ENCODE measurements at regions not wholly inside any gene's neighbourhood (a gene's known extent, or its start where the extent isn't known, plus 50 kb on each side); places are given as distances from the start of the nearest gene placed in this dataset.
"Not testable (repeated sequence)": the region's sequence is repeated elsewhere in the genome, so short reads cannot be mapped to it uniquely, and the experiment has no call there.

DNA sequence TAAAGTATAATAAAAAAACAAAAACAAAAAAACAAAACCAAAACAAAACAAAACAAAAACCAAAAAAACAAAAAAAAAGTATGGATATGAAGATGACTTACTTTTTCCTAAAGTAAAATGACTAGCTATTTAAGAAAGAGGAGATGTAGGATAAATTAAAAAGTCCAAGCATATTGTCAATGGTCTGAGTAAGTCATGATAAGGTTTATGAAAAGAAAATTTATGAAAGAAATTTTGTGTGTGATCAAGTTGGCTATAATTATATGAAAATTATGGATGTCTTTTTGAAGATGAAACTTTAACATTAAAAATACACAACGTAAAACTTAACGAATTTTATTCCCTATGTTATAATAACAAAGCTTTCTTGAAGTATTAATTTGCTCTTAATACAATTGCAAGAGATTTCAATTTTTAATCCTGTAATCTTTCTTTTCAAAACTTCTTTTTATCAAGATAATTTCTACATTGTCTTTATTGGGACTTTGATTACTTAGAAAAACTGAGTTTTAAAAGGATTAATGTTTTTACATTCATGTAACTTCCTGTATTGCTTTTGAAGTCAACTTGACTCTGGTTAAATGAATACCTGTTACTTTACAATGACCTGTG lies 200.9 kb upstream of the IVNS1ABP start:
- Mint-ChIP-seq H3K4me3 (ENCODE audit: unreplicated experiment) (no peak overlapping the region), H3K4me1 (ENCODE audit: unreplicated experiment) (peaks cover 22% of the 10 kb centered on the region), H3K27me3 (ENCODE audit: unreplicated experiment) (no peaks in the 10 kb centered on the region), H3K9me3 (ENCODE audit: unreplicated experiment) (peaks cover 21% of the 10 kb centered on the region), H3K27ac (ENCODE audit: unreplicated experiment) (no peak overlapping the region), H3K36me3 (ENCODE audit: unreplicated experiment) (peaks cover 2% of the 10 kb centered on the region)
- TF ChIP-seq, protein P1, sequence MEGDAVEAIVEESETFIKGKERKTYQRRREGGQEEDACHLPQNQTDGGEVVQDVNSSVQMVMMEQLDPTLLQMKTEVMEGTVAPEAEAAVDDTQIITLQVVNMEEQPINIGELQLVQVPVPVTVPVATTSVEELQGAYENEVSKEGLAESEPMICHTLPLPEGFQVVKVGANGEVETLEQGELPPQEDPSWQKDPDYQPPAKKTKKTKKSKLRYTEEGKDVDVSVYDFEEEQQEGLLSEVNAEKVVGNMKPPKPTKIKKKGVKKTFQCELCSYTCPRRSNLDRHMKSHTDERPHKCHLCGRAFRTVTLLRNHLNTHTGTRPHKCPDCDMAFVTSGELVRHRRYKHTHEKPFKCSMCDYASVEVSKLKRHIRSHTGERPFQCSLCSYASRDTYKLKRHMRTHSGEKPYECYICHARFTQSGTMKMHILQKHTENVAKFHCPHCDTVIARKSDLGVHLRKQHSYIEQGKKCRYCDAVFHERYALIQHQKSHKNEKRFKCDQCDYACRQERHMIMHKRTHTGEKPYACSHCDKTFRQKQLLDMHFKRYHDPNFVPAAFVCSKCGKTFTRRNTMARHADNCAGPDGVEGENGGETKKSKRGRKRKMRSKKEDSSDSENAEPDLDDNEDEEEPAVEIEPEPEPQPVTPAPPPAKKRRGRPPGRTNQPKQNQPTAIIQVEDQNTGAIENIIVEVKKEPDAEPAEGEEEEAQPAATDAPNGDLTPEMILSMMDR (IDR thresholded peaks at IDR 0.05), result no peak
- DNase-seq (ENCODE audit: extremely low spot score, unreplicated experiment), result no peak

DNA sequence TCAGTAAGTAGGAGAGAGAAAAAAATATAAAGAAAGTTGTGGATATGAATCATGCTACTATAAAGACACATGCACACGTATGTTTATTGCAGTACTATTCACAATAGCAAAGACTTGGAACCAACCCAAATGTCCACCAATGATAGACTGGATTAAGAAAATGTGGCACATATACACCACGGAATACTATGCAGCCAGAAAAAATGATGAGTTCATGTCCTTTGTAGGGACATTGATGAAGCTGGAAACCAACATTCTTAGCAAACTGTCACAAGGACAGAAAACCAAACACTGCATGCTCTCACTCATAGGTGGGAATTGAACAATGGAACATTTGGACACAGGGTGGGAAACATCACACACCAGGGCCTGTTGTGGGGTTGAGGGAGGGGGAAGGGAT lies 200.3 kb upstream of the IVNS1ABP start:
- H3K36me3 Mint-ChIP-seq (ENCODE audit: unreplicated experiment); H3K27ac Mint-ChIP-seq (ENCODE audit: unreplicated experiment); H3K27me3 Mint-ChIP-seq (ENCODE audit: unreplicated experiment); H3K4me3 Mint-ChIP-seq (ENCODE audit: unreplicated experiment); DNase-seq (ENCODE audit: extremely low spot score, unreplicated experiment): not testable (repeated sequence)
- Mint-ChIP-seq H3K4me1 (ENCODE audit: unreplicated experiment) (peaks cover 22% of the 10 kb centered on the region), H3K9me3 (ENCODE audit: unreplicated experiment) (peaks cover 18% of the 10 kb centered on the region)

DNA sequence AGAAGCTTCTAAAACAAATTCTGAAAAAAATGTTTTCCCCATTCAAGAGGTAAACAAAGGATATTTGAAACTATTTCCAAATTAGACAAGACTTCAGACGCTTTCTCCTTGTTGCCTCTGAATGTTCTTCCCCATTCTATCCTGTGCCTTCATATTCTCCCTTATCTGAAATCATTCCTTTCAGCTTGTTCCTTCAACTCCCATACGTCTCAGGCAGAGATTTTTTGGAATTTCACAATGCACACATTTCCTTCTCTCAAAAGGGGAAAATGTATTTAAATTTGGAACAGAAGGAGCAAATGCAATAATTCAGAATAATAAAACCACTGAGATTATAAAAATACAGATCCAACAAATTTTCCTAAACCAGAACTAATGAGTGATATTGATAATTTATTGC lies 198.7 kb upstream of the IVNS1ABP start:
- no peak for DNase-seq (ENCODE audit: extremely low spot score, unreplicated experiment)
- Mint-ChIP-seq H3K9me3 (ENCODE audit: unreplicated experiment) (peaks cover 18% of the 10 kb centered on the region), H3K27me3 (ENCODE audit: unreplicated experiment) (no peaks in the 10 kb centered on the region), H3K4me3 (ENCODE audit: unreplicated experiment) (no peak overlapping the region), H3K36me3 (ENCODE audit: unreplicated experiment) (no peaks in the 10 kb centered on the region), H3K27ac (ENCODE audit: unreplicated experiment) (no peak overlapping the region), H3K4me1 (ENCODE audit: unreplicated experiment) (peaks cover 18% of the 10 kb centered on the region)
- TF ChIP-seq, protein P1 (IDR thresholded peaks at IDR 0.05), result no peak

DNA sequence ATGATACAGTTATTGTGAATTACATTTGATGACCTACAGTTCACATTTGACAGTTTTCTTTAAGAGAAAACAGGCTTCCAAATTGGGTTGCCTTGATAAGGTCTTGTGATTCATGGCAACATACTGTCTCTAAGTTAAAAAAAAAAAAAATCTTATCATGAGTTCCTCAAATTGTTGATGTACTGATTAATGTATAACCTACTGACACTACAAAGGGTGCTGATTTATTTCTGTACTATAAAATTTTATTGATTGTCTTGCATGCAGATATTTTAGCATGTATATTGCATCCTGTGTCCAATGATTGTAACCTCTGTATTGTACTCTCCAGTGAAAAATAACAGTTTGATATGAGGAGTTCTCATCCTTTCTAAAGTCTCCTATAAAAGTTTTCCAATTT lies 197.3 kb upstream of the IVNS1ABP start:
- TF ChIP-seq, protein P1 (IDR thresholded peaks at IDR 0.05), result no peak
- DNase-seq (ENCODE audit: extremely low spot score, unreplicated experiment), result no peak
- H3K4me1 Mint-ChIP-seq (ENCODE audit: unreplicated experiment), result peaks cover 5% of the 10 kb centered on the region
- H3K4me3 Mint-ChIP-seq (ENCODE audit: unreplicated experiment), result no peak overlapping the region
- no peaks in the 10 kb centered on the region for H3K27me3 Mint-ChIP-seq (ENCODE audit: unreplicated experiment)
- no peak overlapping the region for H3K27ac Mint-ChIP-seq (ENCODE audit: unreplicated experiment)
- H3K36me3 Mint-ChIP-seq (ENCODE audit: unreplicated experiment), result no peaks in the 10 kb centered on the region
- peaks cover 18% of the 10 kb centered on the region for H3K9me3 Mint-ChIP-seq (ENCODE audit: unreplicated experiment)

DNA sequence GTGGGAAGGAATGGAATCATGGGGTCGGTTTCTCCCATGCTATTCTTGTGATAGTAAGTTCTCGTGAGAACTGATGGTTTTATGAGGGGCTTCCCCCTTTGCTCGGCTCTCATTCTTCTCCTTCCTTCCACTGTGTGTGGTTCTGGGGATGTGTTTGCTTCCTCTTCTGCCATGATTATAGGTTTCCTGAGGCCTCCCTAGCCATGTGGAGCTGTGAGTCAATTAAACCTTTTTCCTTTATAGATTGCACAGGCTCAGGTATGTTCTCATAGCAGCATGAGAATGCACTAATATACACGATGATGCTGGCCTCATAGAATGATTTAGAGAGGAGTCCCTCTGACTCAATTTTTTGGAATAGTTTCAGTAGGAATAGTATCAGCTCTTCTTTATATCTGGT lies 195.4 kb upstream of the IVNS1ABP start:
- no peaks in the 10 kb centered on the region for H3K27me3 Mint-ChIP-seq (ENCODE audit: unreplicated experiment)
- TF ChIP-seq, protein P1 (IDR thresholded peaks at IDR 0.05), result no peak
- no peaks in the 10 kb centered on the region for H3K36me3 Mint-ChIP-seq (ENCODE audit: unreplicated experiment)
- no peak for DNase-seq (ENCODE audit: extremely low spot score, unreplicated experiment)
- H3K9me3 Mint-ChIP-seq (ENCODE audit: unreplicated experiment), result peaks cover 18% of the 10 kb centered on the region
- no peak overlapping the region for H3K27ac Mint-ChIP-seq (ENCODE audit: unreplicated experiment)
- no peak overlapping the region for H3K4me3 Mint-ChIP-seq (ENCODE audit: unreplicated experiment)
- H3K4me1 Mint-ChIP-seq (ENCODE audit: unreplicated experiment), result no peaks in the 10 kb centered on the region

DNA sequence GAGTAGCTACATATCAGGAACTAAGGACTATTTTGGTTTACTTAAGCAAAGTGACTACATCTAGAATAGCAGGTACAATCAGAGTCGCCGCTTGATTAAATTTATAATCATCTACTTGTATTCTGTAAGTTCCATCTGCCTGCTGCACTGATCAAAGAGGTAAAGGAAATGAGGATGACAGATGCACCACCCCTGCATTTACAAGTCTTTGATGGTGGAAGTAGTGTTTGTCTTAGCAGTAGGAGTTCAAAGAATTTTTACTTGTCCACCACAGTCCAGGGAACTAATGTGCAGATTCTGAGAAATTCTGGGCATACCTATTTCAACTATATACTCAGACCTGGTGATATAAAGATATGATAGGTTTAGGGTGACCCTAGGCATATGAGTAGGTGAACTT lies 184.1 kb upstream of the IVNS1ABP start:
- Mint-ChIP-seq H3K9me3 (ENCODE audit: unreplicated experiment) (peaks cover 20% of the 10 kb centered on the region), H3K36me3 (ENCODE audit: unreplicated experiment) (no peaks in the 10 kb centered on the region), H3K4me3 (ENCODE audit: unreplicated experiment) (no peak overlapping the region), H3K27me3 (ENCODE audit: unreplicated experiment) (no peaks in the 10 kb centered on the region), H3K27ac (ENCODE audit: unreplicated experiment) (no peak overlapping the region), H3K4me1 (ENCODE audit: unreplicated experiment) (peaks cover 8% of the 10 kb centered on the region)
- TF ChIP-seq, protein P1 (IDR thresholded peaks at IDR 0.05), result no peak
- no peak for DNase-seq (ENCODE audit: extremely low spot score, unreplicated experiment)

All from osteocyte (in vitro differentiated cells).